GM12878 (cell line): ENCODE measurements at regions not wholly inside any gene's neighbourhood (a gene's known extent, or its start where the extent isn't known, plus 50 kb on each side); places are given as distances from the start of the nearest gene placed in this dataset.

Source experiments
- ATAC-seq: fragments of 200-7000 bp; cut with Tn5 transposase; 3 replicates; pipeline ENCODE4 v1.9.1; 2020; ENCODE audit warnings: mild to moderate bottlenecking, moderate library complexity
- BruUV-seq: library from RNA; stranded (reverse); fragments of 400-500 nt; replicated peaks from 2 replicates; lab custom pipeline; 2021; lab: Mats Ljungman, UMichigan
- CTCF ChIA-PET: fragments of 300-600 bp; sonication (Branson Sonifier 250); formaldehyde crosslinking; extraction: SDS; loops from one replicate; lab custom pipeline; 2021; ENCODE audit warnings: inconsistent platforms; lab: Yijun Ruan, JAX
- POLR2A ChIA-PET: fragments of 350-600 bp; formaldehyde crosslinking; extraction: SDS; loops from one replicate; lab custom pipeline; 2021; ENCODE audit warnings: inconsistent platforms; lab: Charles Lee
- RAD21 ChIA-PET: fragments of 300-600 bp; sonication (Branson Sonifier 250); formaldehyde crosslinking; loops from one replicate; lab custom pipeline; 2023; ENCODE audit warnings: antibody characterized with exemption; ENCODE audit not compliant: unreplicated experiment; lab: Charles Lee
- SMC1A ChIA-PET: fragments of 300-600 bp; sonication (Branson Sonifier 250); formaldehyde crosslinking; loops from one replicate; lab custom pipeline; 2023; ENCODE audit not compliant: unreplicated experiment, uncharacterized antibody; lab: Charles Lee
- DNase-seq: peaks from one replicate; pipeline ENCODE4 v3.0.0-alpha.2; 2011; ENCODE audit warnings: low read depth, low spot score
- FAIRE-seq: peaks from 3 replicates; lab custom pipeline; 2011; peaks lifted over from hg19 to GRCh38; lab: Jason Lieb, UNC
- H2AFZ ChIP-seq: 2 replicates; pipeline ENCODE4 v1.6.0; 2011; ENCODE audit warnings: low read depth, low read length, control low read depth; ENCODE audit not compliant: control insufficient read depth
- H3K27ac ChIP-seq: 2 replicates; pipeline ENCODE4 v1.5.1; 2011; ENCODE audit warnings: control low read depth; ENCODE audit not compliant: control insufficient read depth, insufficient read depth
- H3K27me3 ChIP-seq, 2 experiments: replicated peaks in 1 of 2; 2 replicates each; pipeline versions ENCODE4 v1.6.0 to v1.6.1; 2011; ENCODE audit warnings: low read length in 1 of 2; ENCODE audit not compliant: control insufficient read depth in 2 of 2, insufficient read depth in 2 of 2
- H3K36me3 ChIP-seq, 2 experiments: 2 replicates each; pipeline ENCODE4 v1.5.1; 2011; ENCODE audit warnings: low read length in 1 of 2; ENCODE audit not compliant: control insufficient read depth in 2 of 2, insufficient read depth in 2 of 2
- H3K4me1 ChIP-seq: 2 replicates; pipeline ENCODE4 v1.6.1; 2011; ENCODE audit warnings: mild to moderate bottlenecking, low read length, moderate library complexity, mixed read lengths; ENCODE audit not compliant: control insufficient read depth, insufficient read depth
- H3K4me2 ChIP-seq: 2 replicates; pipeline ENCODE4 v1.6.0; 2011; ENCODE audit warnings: control low read depth; ENCODE audit not compliant: control insufficient read depth, insufficient read depth
- H3K4me3 ChIP-seq: fragments of 200-600 bp; sonication (generic); 2 replicates; pipeline ENCODE4 v1.5.1; 2016
- H3K79me2 ChIP-seq: 2 replicates; pipeline ENCODE4 v1.6.0; 2011; ENCODE audit warnings: low read length; ENCODE audit not compliant: control insufficient read depth, insufficient read depth
- H3K9ac ChIP-seq: 2 replicates; pipeline ENCODE4 v1.8.0; 2011; ENCODE audit warnings: low read length, control low read depth, mixed read lengths; ENCODE audit not compliant: control insufficient read depth, insufficient read depth
- H3K9me3 ChIP-seq: replicated peaks from 3 replicates; pipeline ENCODE4 v1.5.1; 2011; ENCODE audit warnings: mild to moderate bottlenecking, low read length; ENCODE audit not compliant: control insufficient read depth, insufficient read depth
- H4K20me1 ChIP-seq: 2 replicates; pipeline ENCODE4 v1.6.0; 2011; ENCODE audit not compliant: control insufficient read depth, insufficient read depth
- BRCA1 ChIP-seq: IDR thresholded peaks from 2 replicates; pipeline ENCODE4 v1.6.1; 2011; ENCODE audit warnings: low read depth, low read length, improper control_type of control experiment
- CBX5 ChIP-seq: sonication (generic); IDR thresholded peaks from 2 replicates; pipeline ENCODE4 v1.6.1; 2016; ENCODE audit warnings: low read depth, moderate library complexity, mild to moderate bottlenecking, inconsistent platforms
- CHD1 ChIP-seq: IDR thresholded peaks from 2 replicates; pipeline ENCODE4 v1.6.1; 2012; ENCODE audit warnings: low read depth, low read length, improper control_type of control experiment
- CREB1 ChIP-seq: IDR thresholded peaks from 2 replicates; pipeline ENCODE4 v1.6.1; 2012; ENCODE audit warnings: low read depth, mild to moderate bottlenecking, inconsistent platforms
- E2F4 ChIP-seq: IDR thresholded peaks from 2 replicates; pipeline ENCODE4 v1.6.1; 2012; ENCODE audit warnings: low read depth, low read length, improper control_type of control experiment
- ELK1 ChIP-seq: IDR thresholded peaks from 2 replicates; pipeline ENCODE4 v1.6.1; 2012; ENCODE audit warnings: low read depth, low read length, improper control_type of control experiment
- FOS ChIP-seq: IDR thresholded peaks from 3 replicates; pipeline ENCODE4 v1.6.1; 2011; ENCODE audit warnings: borderline replicate concordance; ENCODE audit not compliant: insufficient read length; ENCODE audit errors: extremely low read depth
- HDAC2 ChIP-seq: fragments of 200-600 bp; sonication (generic); IDR thresholded peaks from 2 replicates; pipeline ENCODE4 v1.6.1; 2017
- IRF3 ChIP-seq: fragments of 450-650 bp; IDR thresholded peaks from 2 replicates; pipeline ENCODE4 v1.6.1; 2014; ENCODE audit warnings: mild to moderate bottlenecking
- LARP7 ChIP-seq: fragments of 450-650 bp; IDR thresholded peaks from 2 replicates; pipeline ENCODE4 v1.6.1; 2017; ENCODE audit warnings: mild to moderate bottlenecking
- MTA3 ChIP-seq: IDR thresholded peaks from 2 replicates; pipeline ENCODE4 v1.6.1; 2012; ENCODE audit warnings: low read length, inconsistent platforms, borderline replicate concordance
- NBN ChIP-seq: fragments of 450-650 bp; IDR thresholded peaks from 2 replicates; pipeline ENCODE4 v1.6.1; 2016
- NFYB ChIP-seq: IDR thresholded peaks from 2 replicates; pipeline ENCODE4 v1.6.1; 2011; ENCODE audit warnings: low read depth, mild to moderate bottlenecking, low read length, improper control_type of control experiment, moderate library complexity; ENCODE audit not compliant: insufficient read depth
- NR2C2 ChIP-seq: IDR thresholded peaks from 2 replicates; pipeline ENCODE4 v1.6.1; 2011; ENCODE audit warnings: borderline replicate concordance, low read depth; ENCODE audit not compliant: control insufficient read depth, insufficient read length
- POLR2AphosphoS2 ChIP-seq: IDR thresholded peaks from 2 replicates; pipeline ENCODE4 v1.6.1; 2011; ENCODE audit warnings: low read depth, mild to moderate bottlenecking, low read length, improper control_type of control experiment, moderate library complexity
- RAD21 ChIP-seq: IDR thresholded peaks from 2 replicates; pipeline ENCODE4 v1.6.1; 2011; ENCODE audit warnings: mild to moderate bottlenecking, low read depth, low read length, moderate library complexity; ENCODE audit not compliant: insufficient read depth
- RELA ChIP-seq: fragments of 450-650 bp; IDR thresholded peaks from 2 replicates; pipeline ENCODE4 v1.8.0; 2014; ENCODE audit warnings: borderline replicate concordance; ENCODE audit not compliant: partially characterized antibody
- STAT1 ChIP-seq: fragments of 450-650 bp; conservative IDR thresholded peaks from 2 replicates; pipeline ENCODE4 v1.6.1; 2014; ENCODE audit warnings: antibody characterized with exemption, mild to moderate bottlenecking
- TCF12 ChIP-seq: IDR thresholded peaks from 2 replicates; pipeline ENCODE4 v1.6.1; 2011; ENCODE audit warnings: low read depth, mild to moderate bottlenecking, low read length
- YY1 ChIP-seq: IDR thresholded peaks from 2 replicates; pipeline ENCODE4 v1.6.1; 2011; ENCODE audit warnings: low read depth, mild to moderate bottlenecking, low read length
- ZNF217 ChIP-seq: fragments of 450-650 bp; IDR thresholded peaks from 2 replicates; pipeline ENCODE4 v1.6.1; 2017; ENCODE audit warnings: antibody characterized with exemption, mild to moderate bottlenecking
- ZSCAN29 ChIP-seq: fragments of 450-650 bp; IDR thresholded peaks from 2 replicates; pipeline ENCODE4 v1.6.1; 2017; ENCODE audit warnings: mild to moderate bottlenecking, moderate library complexity
- ZZZ3 ChIP-seq: IDR thresholded peaks from 2 replicates; pipeline ENCODE4 v1.6.1; 2011; ENCODE audit warnings: low read depth; ENCODE audit not compliant: control insufficient read depth, insufficient read length
- WGBS: methylation state at CpG from one replicate; pipeline ENCODE4 v1.1.6; 2016; ENCODE audit warnings: low lambda C conversion rate; ENCODE audit not compliant: insufficient replicate concordance, insufficient coverage; ENCODE audit errors: missing lambda C conversion rate; 5-methylcytosine and 5-hydroxymethylcytosine counted together
- in situ Hi-C: fragments of 300-500 bp; cut with MboI; formaldehyde crosslinking; loops from 9 replicates; pipeline ENCODE4 v1.14.3; 2018; ENCODE audit warnings: mixed read lengths
- intact Hi-C: fragments of 100-400 bp; cut with micrococcal nuclease; formaldehyde crosslinking; loops from one replicate; pipeline ENCODE4 v1.14.2; 2022; ENCODE audit not compliant: unreplicated experiment

GRCh38 chr10:31752170-31752569 lies 176.5 kb downstream of the ARHGAP12 start (continued):
- TF ChIP-seq STAT1 (no peak), RELA (no peak), MTA3 (no peak), IRF3 (no peak), ZZZ3 (no peak), E2F4 (no peak), NFYB (no peak)

- FAIRE-seq = no peak
- 80% methylated on average over 9 of the region's 9 CpGs for WGBS
- no peak overlapping the region for H3K4me2 ChIP-seq
Observed at GRCh38 chr10:31751738-31752080, 176.9 kb downstream of the ARHGAP12 start.

More at GRCh38 chr10:31751738-31752080, 176.9 kb downstream of the ARHGAP12 start:
- ATAC-seq (no peak), DNase-seq (no peak)
- Histone ChIP-seq H4K20me1 (no peaks in the 10 kb centered on the region), H3K9me3 (no peaks in the 10 kb centered on the region), H3K4me3 (no peak overlapping the region), H3K79me2 (no peaks in the 10 kb centered on the region), H3K4me1 (peaks cover 3% of the 10 kb centered on the region), H3K36me3 (no peaks in the 10 kb centered on the region), H3K27ac (no peak overlapping the region), H2AFZ (no peak overlapping the region), H3K27me3 (no peaks in the 10 kb centered on the region), H3K9ac (no peak overlapping the region)
- BruUV-seq = no TSS peak
- ChIA-PET RAD21 (no interaction called here), CTCF (interaction anchor here (0.7 to 1.1 kb wide), 2 partner anchors 43 to 60 kb away, joined by 4 to 5 read pairs; no protein-coding TSS in a partner anchor), SMC1A (interaction anchor here (0.5 to 1.5 kb wide), 2 partner anchors 17 to 131 kb away, joined by 3 to 4 read pairs; no protein-coding TSS in a partner anchor), POLR2A (no interaction called here)
- in situ Hi-C loops = no loop called here
- TF ChIP-seq LARP7 = no peak
- no peak for TF ChIP-seq RAD21
- TF ChIP-seq TCF12 = no peak
- no peak for TF ChIP-seq HDAC2
- no peak for TF ChIP-seq ZNF217
- no peak for TF ChIP-seq NR2C2
- no peak for TF ChIP-seq ZSCAN29
- TF ChIP-seq FOS = no peak
- TF ChIP-seq CREB1 = no peak
- TF ChIP-seq CHD1 = no peak
- TF ChIP-seq ELK1 = no peak
- TF ChIP-seq BRCA1 = no peak
- no peak for TF ChIP-seq YY1
- TF ChIP-seq POLR2AphosphoS2 = no peak
- no peak for TF ChIP-seq NBN
- TF ChIP-seq CBX5 = no peak
- intact Hi-C loops = loop anchor here (10.0 kb wide), 1 partner anchor 147 kb away; no protein-coding TSS in a partner anchor
